ENCODE measurements at regions not wholly inside any gene's neighbourhood (a gene's known extent, or its start where the extent isn't known, plus 50 kb on each side); places are given as distances from the start of the nearest gene placed in this dataset.
"Not testable (repeated sequence)": the region's sequence is repeated elsewhere in the genome, so short reads cannot be mapped to it uniquely, and the experiment has no call there.

DNA sequence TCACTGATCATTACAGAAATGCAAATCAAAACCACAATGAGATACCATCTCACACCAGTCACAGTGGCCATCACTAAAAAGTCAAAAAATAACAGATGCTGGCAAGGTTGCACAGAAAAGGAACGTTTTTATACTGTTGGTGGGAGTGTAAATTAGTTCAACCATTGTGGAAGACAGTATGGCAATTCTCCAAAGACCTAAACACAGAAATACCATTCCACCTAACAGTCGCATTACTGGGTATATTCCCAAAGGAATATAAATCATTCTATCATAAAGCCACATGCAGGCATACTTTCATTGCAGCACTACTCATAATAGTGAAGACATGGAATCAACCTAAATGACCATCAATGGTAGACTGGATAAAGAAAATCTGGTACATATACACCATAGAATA, 83.2 kb upstream of the ARID5B start:
- intact Hi-C loops (cut with DNase I); H3K4me3 ChIP-seq; H3K9me3 ChIP-seq; DNase-seq; ATAC-seq; H3K27me3 ChIP-seq (ENCODE audit: insufficient read depth in 3 of 3, low read length in 2 of 3); H3K4me1 ChIP-seq; H3K27ac ChIP-seq; H3K36me3 ChIP-seq (ENCODE audit: insufficient read depth in 1 of 2, low read depth in 1 of 2): not testable (repeated sequence)
- WGBS, 3 donors, result 59 to 67% (median 65%) methylated on average over 2 of the region's 2 CpGs

DNA sequence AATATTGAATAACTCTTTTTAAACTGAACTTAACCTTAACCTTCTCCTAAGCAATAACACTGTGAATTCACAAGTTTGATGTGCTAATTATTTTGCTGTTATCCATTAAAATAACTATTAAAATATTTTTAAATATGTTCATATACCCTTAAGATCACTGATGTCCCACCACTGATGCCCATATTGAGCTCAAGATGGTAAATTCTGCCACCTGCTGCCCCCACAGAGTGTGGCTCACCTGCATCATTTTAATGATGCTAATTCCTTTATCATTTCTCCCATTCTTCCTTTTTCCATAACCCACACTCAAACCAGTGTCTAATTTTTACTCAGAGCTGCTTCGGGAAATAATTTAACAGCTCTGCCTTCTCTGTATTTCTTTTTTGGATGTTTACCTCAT, 82.3 kb upstream of the ARID5B start:
- no peak overlapping the region for H3K4me3 ChIP-seq
- no peaks in the 10 kb centered on the region for H3K27me3 ChIP-seq (ENCODE audit: insufficient read depth in 3 of 3, low read length in 2 of 3)
- H3K36me3 ChIP-seq (ENCODE audit: insufficient read depth in 1 of 2, low read depth in 1 of 2), result no peaks in the 10 kb centered on the region
- WGBS, 3 donors, result 93 to 94% (median 94%) methylated on average over 1 of the region's 1 CpG
- intact Hi-C loops (cut with DNase I), result no loop called here
- H3K4me1 ChIP-seq, result no peaks in the 10 kb centered on the region
- ATAC-seq (no peak), DNase-seq (no peak)
- H3K27ac ChIP-seq, result no peak overlapping the region
- no peaks in the 10 kb centered on the region for H3K9me3 ChIP-seq
- TF ChIP-seq, protein P1, sequence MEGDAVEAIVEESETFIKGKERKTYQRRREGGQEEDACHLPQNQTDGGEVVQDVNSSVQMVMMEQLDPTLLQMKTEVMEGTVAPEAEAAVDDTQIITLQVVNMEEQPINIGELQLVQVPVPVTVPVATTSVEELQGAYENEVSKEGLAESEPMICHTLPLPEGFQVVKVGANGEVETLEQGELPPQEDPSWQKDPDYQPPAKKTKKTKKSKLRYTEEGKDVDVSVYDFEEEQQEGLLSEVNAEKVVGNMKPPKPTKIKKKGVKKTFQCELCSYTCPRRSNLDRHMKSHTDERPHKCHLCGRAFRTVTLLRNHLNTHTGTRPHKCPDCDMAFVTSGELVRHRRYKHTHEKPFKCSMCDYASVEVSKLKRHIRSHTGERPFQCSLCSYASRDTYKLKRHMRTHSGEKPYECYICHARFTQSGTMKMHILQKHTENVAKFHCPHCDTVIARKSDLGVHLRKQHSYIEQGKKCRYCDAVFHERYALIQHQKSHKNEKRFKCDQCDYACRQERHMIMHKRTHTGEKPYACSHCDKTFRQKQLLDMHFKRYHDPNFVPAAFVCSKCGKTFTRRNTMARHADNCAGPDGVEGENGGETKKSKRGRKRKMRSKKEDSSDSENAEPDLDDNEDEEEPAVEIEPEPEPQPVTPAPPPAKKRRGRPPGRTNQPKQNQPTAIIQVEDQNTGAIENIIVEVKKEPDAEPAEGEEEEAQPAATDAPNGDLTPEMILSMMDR (IDR thresholded peaks at IDR 0.05), result no peak

DNA sequence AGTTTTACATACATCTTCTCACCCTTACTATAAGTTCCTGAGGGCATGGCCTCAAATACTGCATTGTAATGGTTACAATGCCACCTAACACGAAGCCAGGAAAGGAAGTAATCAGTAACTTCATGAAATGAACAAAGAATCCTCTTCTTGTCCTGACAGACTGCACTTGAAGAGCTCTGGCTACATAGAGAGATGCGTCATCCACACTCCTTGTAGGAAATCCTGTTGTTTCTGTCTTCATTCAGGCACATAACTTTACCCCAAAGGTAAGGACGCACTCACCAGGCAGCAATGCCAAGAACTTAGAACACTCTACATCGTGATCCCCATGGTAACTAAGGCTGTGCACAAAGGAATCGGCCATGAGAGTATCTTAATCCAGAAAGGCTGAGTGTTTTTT, 80.3 kb upstream of the ARID5B start:
- no peak overlapping the region for H3K27ac ChIP-seq
- TF ChIP-seq, protein P1 (IDR thresholded peaks at IDR 0.05), result no peak
- H3K36me3 ChIP-seq (ENCODE audit: insufficient read depth in 1 of 2, low read depth in 1 of 2), result no peaks in the 10 kb centered on the region
- ATAC-seq (no peak), DNase-seq (no peak)
- WGBS, 3 donors, result 76 to 82% (median 80%) methylated on average over 5 of the region's 5 CpGs
- no peaks in the 10 kb centered on the region for H3K27me3 ChIP-seq (ENCODE audit: insufficient read depth in 3 of 3, low read length in 2 of 3)
- no peak overlapping the region for H3K4me3 ChIP-seq
- H3K9me3 ChIP-seq, result no peaks in the 10 kb centered on the region
- H3K4me1 ChIP-seq, result no peaks in the 10 kb centered on the region
- intact Hi-C loops (cut with DNase I), result no loop called here

DNA sequence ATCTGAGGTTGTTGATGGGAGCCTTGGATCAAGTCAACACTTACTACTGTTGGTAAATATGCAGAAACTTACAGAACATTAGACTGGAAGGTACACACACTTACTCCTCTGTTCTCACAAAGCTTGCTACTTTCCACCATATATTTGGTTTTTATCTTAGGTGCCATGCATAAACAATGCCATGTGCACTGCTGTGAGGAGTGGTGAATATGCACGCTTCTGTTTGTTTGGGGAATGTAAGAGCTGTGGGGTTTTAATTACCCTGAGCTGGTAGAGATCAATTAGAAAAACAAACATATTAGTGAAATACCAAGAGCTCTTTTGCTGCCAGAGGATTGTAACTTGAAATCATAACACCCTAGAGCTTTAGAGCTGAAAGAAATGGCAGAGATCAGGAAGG, 79.8 kb upstream of the ARID5B start:
- Histone ChIP-seq H3K9me3 (no peaks in the 10 kb centered on the region), H3K27ac (no peak overlapping the region), H3K4me3 (no peak overlapping the region), H3K36me3 (ENCODE audit: insufficient read depth in 1 of 2, low read depth in 1 of 2) (no peaks in the 10 kb centered on the region), H3K27me3 (ENCODE audit: insufficient read depth in 3 of 3, low read length in 2 of 3) (no peaks in the 10 kb centered on the region), H3K4me1 (no peaks in the 10 kb centered on the region)
- intact Hi-C loops (cut with DNase I), result no loop called here
- ATAC-seq (no peak), DNase-seq (no peak)
- 97 to 100% (median 97%) methylated on average over 1 of the region's 1 CpG for WGBS, 3 donors
- TF ChIP-seq, protein P1 (IDR thresholded peaks at IDR 0.05), result no peak

DNA sequence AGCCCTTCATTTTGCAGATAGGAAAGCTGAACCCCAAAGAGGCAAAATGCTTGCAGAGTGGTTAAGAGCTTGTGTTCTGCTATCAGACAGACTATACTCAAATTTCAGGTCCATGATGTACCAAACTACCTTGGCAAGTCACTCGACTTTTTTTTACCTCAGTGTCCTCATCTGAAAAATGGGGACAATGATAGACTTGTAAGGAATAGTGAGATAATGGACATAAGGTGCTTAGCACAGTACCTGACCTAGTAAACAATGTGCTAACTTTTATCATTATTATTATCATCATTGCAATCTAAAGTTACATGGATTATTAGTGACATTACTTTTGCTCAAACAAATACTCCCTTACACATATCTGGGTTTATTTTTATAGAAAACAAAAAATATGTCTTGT, 79.4 kb upstream of the ARID5B start:
- WGBS, 3 donors, result 64 to 78% (median 71%) methylated on average over 1 of the region's 1 CpG
- intact Hi-C loops (cut with DNase I), result no loop called here
- no peak for DNase-seq
- Histone ChIP-seq H3K4me3 (no peak overlapping the region), H3K4me1 (no peaks in the 10 kb centered on the region), H3K27me3 (ENCODE audit: insufficient read depth in 3 of 3, low read length in 2 of 3) (no peaks in the 10 kb centered on the region), H3K9me3 (no peaks in the 10 kb centered on the region), H3K36me3 (ENCODE audit: insufficient read depth in 1 of 2, low read depth in 1 of 2) (no peaks in the 10 kb centered on the region), H3K27ac (no peak overlapping the region)
- TF ChIP-seq, protein P1 (IDR thresholded peaks at IDR 0.05), result no peak
- ATAC-seq, result no peak
